Amniotic epithelial cell (primary cell): ENCODE measurements at regions not wholly inside any gene's neighbourhood (a gene's known extent, or its start where the extent isn't known, plus 50 kb on each side); places are given as distances from the start of the nearest gene placed in this dataset.

Experiments used
- DNase-seq: peaks from one replicate; pipeline ENCODE4 v3.0.0-alpha.2; 2010; ENCODE audit warnings: low read depth

- peak; percentile 58 for DNase-seq
Observed at GRCh38 chr6:149182262-149182661, 135.2 kb upstream of the TAB2 start.

GRCh38 chr6:149184523-149184922, 133.0 kb upstream of the TAB2 start:
- no peak for DNase-seq

GRCh38 chr6:149185799-149186357, 131.6 kb upstream of the TAB2 start:
- DNase-seq: peak; percentile 24

GRCh38 chr6:149186873-149187272, 130.6 kb upstream of the TAB2 start:
- no peak for DNase-seq

DNA sequence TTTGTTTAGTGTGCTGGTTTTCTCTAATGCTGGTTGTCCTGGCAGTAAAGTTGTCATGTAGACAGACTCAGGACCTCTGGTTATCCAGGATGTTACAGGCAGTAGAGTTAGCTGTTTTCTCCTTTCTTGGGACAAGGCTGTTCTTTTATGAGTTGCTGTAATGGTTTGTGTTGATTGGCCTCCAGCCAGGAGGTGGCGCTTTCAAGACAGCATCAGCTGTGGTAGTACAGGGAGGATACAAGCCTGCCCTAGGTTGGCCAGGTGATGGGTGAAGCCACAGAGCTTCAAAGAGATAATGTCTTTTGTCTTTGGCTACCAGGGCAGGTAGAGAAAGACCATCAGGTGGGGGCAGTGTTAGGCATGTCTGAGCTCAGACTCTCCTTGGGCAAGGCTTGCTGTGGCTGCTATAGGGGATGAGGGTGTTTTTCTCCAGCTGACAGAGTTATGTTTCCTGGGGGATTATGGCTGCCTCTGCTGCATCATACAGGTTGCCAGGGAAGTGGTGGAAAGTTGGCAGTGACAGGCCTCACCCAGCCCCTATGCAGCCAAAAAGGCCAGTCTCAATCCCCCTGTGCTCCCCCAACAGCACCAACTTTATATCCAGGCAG, 127.2 kb upstream of the TAB2 start:
- peak; percentile 53 for DNase-seq

- DNase-seq: no peak
Observed at GRCh38 chr6:149194820-149195558, 122.5 kb upstream of the TAB2 start.

DNA sequence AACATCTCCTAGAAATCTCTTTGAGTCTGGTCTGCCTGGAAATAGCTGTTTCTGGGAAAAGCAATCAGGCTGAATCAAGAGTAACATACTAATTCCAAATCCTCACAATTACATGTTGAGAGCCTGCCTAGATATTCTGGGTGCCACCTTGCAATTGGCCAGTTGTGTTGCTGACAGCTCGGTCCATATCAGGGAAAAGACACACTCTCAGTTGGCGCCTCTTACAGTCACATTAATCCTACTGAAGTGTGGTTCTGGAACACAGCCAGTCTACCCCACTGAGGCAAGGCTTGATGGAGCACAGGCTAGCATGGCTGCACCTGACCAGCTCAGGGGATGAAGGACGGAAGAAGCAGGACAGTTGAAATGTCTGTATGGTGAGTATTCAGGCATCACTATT, 121.4 kb upstream of the TAB2 start:
- DNase-seq: no peak

DNA sequence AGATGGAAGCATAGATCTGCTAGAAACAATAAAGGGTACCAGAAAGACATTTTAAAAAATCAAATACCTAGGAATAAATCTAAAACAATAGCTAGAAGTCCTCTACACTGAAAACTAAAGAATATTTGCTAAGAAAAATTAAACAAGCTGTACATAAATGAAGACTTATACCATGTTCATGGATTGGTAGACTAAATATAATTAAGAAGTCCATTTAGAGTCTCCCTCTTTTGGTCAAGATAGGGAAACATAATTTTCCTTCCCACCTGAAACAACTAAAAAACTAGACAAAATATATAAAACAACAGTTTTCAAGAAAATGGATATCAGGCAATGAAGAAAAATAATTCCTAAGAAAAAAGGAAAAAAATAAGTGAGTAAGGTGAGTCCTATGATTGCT, 120.0 kb upstream of the TAB2 start:
- no peak for DNase-seq

DNA sequence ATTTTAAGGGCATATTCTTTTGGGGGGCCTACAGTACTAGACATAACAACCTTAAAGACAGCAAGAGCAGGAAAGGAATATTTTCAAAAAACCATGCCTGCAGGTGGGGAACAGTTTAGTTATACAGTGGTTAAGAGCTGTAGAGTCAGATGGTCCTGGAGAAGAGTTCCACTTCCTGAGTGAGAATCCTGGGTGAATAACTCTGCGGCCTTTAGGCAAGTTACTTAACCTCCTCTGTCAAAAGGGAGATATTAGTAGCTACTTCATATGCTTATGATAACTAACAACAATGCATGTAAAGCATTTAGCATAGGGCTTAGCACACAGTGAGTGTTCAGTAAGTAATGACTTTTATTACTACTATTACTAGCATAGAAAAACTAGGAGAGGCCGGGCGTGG, 119.2 kb upstream of the TAB2 start:
- DNase-seq: no peak

- no peak for DNase-seq
Observed at GRCh38 chr6:149200282-149200945, 117.1 kb upstream of the TAB2 start.

DNA sequence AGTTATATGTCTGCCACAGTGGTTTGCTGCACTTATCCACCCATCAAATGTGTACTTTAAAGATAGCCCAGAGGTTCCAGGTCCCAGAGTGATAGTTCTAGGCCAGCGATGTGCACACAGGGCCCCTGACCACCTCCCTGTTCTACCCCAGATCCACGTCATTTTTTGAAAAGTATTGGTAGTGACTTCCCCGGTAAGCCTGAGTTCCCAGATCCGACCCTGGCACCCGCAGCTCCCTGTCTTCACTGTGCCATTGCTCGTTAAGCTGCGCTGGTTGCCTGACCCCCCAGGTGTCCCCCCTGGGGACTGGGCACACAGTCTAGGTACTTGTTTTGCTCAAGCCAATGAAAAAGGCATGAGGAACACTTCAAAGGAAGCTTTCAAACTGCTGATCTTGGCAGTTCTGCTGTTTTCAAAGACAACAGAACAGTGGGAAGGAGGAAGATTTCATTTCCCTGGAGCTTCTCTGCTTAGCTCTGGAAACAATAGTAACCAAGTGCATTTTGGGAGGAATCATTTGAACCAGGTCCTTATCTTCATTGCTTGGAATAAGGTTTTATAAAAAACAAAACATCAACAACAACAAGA, 116.3 kb upstream of the TAB2 start:
- DNase-seq: no peak

- no peak for DNase-seq
Observed at GRCh38 chr6:149202100-149202499, 115.4 kb upstream of the TAB2 start.

- no peak for DNase-seq
Observed at GRCh38 chr6:149202952-149203351, 114.6 kb upstream of the TAB2 start.

- no peak for DNase-seq
Observed at GRCh38 chr6:149203509-149203908, 114.0 kb upstream of the TAB2 start.

DNA sequence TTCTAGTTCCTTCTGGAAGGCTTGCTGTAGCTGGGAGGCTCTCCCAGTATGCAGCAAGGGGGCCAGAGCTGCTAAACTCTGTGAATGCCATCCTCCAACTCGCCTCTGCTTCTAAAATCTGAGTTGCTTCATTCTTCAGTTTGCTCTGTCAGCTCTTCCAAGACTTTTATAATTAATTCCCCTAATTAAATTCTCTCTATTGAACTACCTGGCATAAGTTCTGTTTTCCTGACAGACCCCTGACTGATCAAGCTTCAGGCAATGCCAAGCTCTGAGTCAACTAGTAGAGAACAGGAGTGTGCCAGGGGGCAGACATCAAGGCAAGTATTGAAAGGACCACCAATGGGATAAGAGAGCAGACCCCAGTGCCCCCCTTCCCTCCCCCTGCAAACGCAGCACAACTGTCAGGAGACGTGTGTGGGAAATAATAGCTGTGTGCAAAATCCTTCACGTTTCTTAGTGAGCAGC, 109.3 kb upstream of the TAB2 start:
- DNase-seq: no peak

DNA sequence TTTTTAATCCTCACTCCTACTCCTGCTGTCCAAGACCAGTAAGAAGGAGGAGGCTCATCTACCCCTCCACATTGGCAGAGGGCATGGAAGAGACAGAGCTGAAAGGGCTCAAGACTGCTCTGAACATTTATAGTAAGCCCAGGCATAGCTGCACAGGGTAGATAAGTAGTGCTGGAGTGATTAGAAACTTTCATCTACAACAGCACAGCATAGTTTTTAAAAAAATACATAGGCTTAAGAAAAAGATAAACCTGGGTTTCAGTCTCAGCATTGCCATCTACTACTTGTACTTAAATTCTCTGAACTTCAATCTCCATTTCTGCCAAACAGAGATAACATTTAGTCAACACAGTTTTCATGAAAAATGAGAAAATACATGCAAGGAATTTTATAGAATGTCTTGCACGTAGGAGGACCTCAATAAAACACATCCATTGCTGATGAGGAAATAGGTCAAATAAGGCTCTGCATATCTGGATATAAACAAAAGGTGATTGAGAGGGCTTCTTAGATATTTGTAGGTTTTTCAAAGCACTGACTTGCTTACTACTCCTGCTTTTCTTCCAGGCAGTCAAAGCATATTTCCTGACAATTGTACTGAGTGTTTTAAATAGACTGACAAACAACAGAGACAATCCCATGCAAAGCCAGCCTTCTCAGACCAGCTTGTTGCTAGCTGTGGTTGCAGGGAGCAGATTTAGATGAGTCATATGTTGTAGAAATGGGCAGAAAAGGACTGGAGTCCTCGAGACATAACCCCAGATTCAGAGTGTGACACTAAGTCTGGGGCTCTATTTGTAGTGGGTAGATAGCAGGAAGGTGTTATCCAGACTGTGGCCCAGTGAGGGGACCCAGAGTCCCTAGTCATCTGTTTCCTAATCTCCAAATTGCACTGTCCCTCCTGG, 107.4 kb upstream of the TAB2 start:
- DNase-seq: peak; percentile 95

DNA sequence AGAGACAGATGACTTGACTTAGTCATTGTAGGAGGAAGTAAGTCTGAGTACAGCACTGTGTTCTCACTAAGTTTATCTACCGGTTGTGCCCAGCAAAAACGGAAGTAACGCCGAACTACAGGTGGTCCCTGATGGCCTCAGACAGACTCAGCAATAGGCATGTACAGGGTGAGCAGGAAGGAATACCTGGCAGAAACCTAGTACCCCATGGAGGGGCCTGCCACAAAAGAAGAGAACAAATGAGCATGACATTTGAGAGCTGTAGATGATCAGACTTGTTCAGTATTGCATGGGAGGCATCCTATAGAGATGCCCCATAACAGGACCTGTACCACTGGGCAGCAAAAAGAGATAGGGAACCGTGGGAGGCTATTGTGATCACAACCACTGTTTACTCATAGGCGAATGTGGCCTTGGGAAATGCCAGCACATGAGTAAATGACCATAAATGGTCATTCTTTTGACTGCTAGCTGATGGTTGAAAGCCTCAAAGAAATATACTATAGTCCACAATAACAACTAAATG, 106.4 kb upstream of the TAB2 start:
- DNase-seq: peak; percentile 82

- DNase-seq: peak; percentile 81
Observed at GRCh38 chr6:149212206-149212605, 105.3 kb upstream of the TAB2 start.

GRCh38 chr6:149212892-149213801, 104.4 kb upstream of the TAB2 start:
- DNase-seq: peak; percentile 61

- peak; percentile 95 for DNase-seq
Observed at GRCh38 chr6:149213829-149214228, 103.7 kb upstream of the TAB2 start.
